ENCODE measurements at regions not wholly inside any gene's neighbourhood (a gene's known extent, or its start where the extent isn't known, plus 50 kb on each side); places are given as distances from the start of the nearest gene placed in this dataset.

DNA sequence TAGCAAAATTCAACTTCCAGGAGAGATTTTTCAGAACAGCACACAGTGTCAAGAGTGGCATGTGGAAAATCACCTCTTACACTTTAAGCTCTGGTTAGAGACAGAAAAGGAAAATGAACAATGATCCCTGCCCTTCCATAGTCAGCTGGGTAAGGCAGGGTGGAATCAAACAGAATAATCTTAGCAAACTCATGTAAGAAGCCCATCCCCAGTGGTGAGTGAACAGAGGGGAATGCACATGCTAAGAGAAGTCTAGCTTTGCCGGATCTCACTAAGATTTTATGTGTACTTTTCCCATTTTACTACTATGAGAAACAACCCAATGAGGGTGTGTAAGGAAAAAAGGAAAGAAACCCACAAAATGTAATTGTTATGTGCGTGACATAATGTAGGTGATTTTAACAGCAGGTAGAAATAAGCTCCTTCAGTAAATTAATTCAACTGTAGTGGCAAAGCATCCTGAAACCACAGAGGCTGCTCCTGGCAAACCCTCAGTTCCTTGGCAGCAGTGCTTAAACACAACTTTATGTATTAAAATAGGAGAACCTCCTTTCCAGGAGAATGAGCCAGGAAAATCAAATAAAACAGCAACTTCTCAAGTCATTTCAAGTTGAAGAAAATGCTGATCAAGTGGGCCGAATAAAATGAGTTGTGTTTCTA, 366.0 kb upstream of the TRPC7 start:
- TF ChIP-seq CTCF (IDR thresholded peaks at IDR 0.05) (no peak), POLR2A (IDR thresholded peaks at IDR 0.05) (no peak)

Measured in lower leg skin (tissue), 3 donors.